K562 (cell line): ENCODE measurements at regions not wholly inside any gene's neighbourhood (a gene's known extent, or its start where the extent isn't known, plus 50 kb on each side); places are given as distances from the start of the nearest gene placed in this dataset.

Experiments
- ADNP ChIP-seq: fragments of 200-800 bp; sonication (Bioruptor generic); IDR thresholded peaks from 2 replicates; pipeline ENCODE4 v1.6.1; 2016; ENCODE audit warnings: missing genetic modification characterization, missing compliant biosample characterization
- CBX3 ChIP-seq, 2 experiments: IDR thresholded peaks; 1 replicate in 1 of 2; 2 replicates in 1 of 2; pipeline ENCODE4 v1.6.1; 2012; ENCODE audit warnings: inconsistent platforms in 2 of 2, low read length in 2 of 2, borderline replicate concordance in 1 of 2, control low read depth in 1 of 2
- CC2D1A ChIP-seq: fragments of 450-650 bp; IDR thresholded peaks from 2 replicates; pipeline ENCODE4 v1.6.1; 2017; ENCODE audit warnings: mild to moderate bottlenecking
- DMBX1 ChIP-seq: fragments of 250-450 bp; sonication (Bioruptor Pico); IDR thresholded peaks from 2 replicates; pipeline ENCODE4 v1.8.0; 2022; ENCODE audit warnings: inconsistent platforms, mild to moderate bottlenecking, moderate library complexity, borderline replicate concordance
- ETS1 ChIP-seq: conservative IDR thresholded peaks from 2 replicates; pipeline ENCODE4 v1.6.1; 2011; ENCODE audit warnings: low read depth, mild to moderate bottlenecking, low read length; ENCODE audit not compliant: control insufficient read depth
- HNRNPH1 ChIP-seq: fragments of 200-400 bp; formaldehyde crosslinking; optimal IDR thresholded peaks from 2 replicates; pipeline ENCODE3; 2017; ENCODE audit warnings: low read depth, mild to moderate bottlenecking, low read length, moderate library complexity
- JUN ChIP-seq, 2 experiments: sonication (generic) in 1 of 2; formaldehyde crosslinking in 1 of 2; IDR thresholded peaks; 2 replicates each; pipeline versions ENCODE4 v1.6.1 to v1.8.0; 2012 to 2022; ENCODE audit warnings: borderline replicate concordance in 2 of 2, mild to moderate bottlenecking in 2 of 2, improper control_type of control experiment in 1 of 2, low read depth in 1 of 2, low read length in 1 of 2, missing genetic modification reagents in 1 of 2
- PCBP1 ChIP-seq: fragments of 200-400 bp; formaldehyde crosslinking; IDR thresholded peaks from 2 replicates; pipeline ENCODE4 v1.6.1; 2018; ENCODE audit warnings: mild to moderate bottlenecking, low read depth, low read length; ENCODE audit not compliant: poor library complexity, severe bottlenecking
- RB1 ChIP-seq: fragments of 450-650 bp; IDR thresholded peaks from 2 replicates; pipeline ENCODE4 v1.6.1; 2017; ENCODE audit warnings: low read depth, mild to moderate bottlenecking
- RBM34 ChIP-seq: fragments of 200-400 bp; formaldehyde crosslinking; IDR thresholded peaks from 2 replicates; pipeline ENCODE4 v1.6.1; 2018; ENCODE audit warnings: low read length, borderline replicate concordance; ENCODE audit not compliant: insufficient read depth
- SOX6 ChIP-seq: fragments of 450-650 bp; IDR thresholded peaks from 2 replicates; pipeline ENCODE4 v1.6.1; 2014; ENCODE audit warnings: mild to moderate bottlenecking
- TEAD4 ChIP-seq, 2 experiments: sonication (generic) in 1 of 2; formaldehyde crosslinking in 1 of 2; IDR thresholded peaks; 2 replicates each; pipeline versions ENCODE4 v1.6.1 to v1.8.0; 2012 to 2022; ENCODE audit warnings: borderline replicate concordance in 1 of 2, inconsistent platforms in 1 of 2, low read length in 1 of 2, mild to moderate bottlenecking in 1 of 2, missing genetic modification reagents in 1 of 2
- XRCC5 ChIP-seq: fragments of 200-400 bp; formaldehyde crosslinking; IDR thresholded peaks from 2 replicates; pipeline ENCODE4 v1.6.1; 2017; ENCODE audit warnings: low read depth, mild to moderate bottlenecking, low read length
- ZC3H11A ChIP-seq: IDR thresholded peaks from 2 replicates; pipeline ENCODE4 v1.6.1; 2012; ENCODE audit warnings: low read depth, low read length, improper control_type of control experiment
- TF ChIP-seq, protein P1 (sequence below): sonication (generic); formaldehyde crosslinking; IDR thresholded peaks from 2 replicates; pipeline ENCODE4 v1.8.0; 2022; ENCODE audit warnings: missing genetic modification reagents, mild to moderate bottlenecking, moderate library complexity, borderline replicate concordance
- TF ChIP-seq, protein P2 (sequence below), 2 experiments: fragments of 450-650 bp in 1 of 2; sonication (generic) in 1 of 2; formaldehyde crosslinking in 1 of 2; IDR thresholded peaks; 2 replicates each; pipeline versions ENCODE4 v1.7.1 to v1.9.0; 2016 to 2022; ENCODE audit warnings: inconsistent platforms in 1 of 2, mild to moderate bottlenecking in 1 of 2, missing genetic modification reagents in 1 of 2

DNA sequence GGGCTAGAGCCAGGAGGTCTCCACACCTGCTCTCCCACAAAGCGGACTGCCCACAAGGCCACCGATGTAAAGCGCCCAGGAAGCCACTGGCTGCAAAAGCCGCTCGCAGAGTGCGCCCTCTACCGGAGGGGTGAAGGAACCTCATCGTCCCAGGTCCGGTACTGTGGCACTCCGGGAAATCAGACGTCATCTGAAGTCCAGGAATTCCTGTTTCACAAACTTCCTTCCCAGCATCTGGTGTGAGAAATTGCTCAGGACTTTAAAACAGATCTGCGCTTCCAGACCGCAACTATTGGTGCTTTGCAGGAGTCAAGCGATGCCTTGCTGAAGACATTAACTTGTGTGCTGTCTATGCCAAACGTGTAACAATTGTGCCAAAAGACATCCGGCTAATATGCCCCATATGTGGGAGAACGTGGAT, 115.1 kb upstream of the ARID1B start (continued):
- 0 out of 2 replicates have a peak, but pooled peaks have one; percentile 7 for TF ChIP-seq JUN (IDR thresholded peaks at IDR 0.05; ENCODE audit: borderline replicate concordance, low read depth, low read length)
- TF ChIP-seq JUN (CRISPR knock-in tag; IDR thresholded peaks at IDR 0.05; ENCODE audit: borderline replicate concordance), result no peak
- TF ChIP-seq RB1, result peak; percentile 65; the same call in 1 of the 2 replicates
- TF ChIP-seq XRCC5, result peak; percentile 94
- TF ChIP-seq DMBX1 (CRISPR knock-in tag), result no peak
- no peak for TF ChIP-seq ADNP (tag)
- 0 out of 2 replicates have a peak, but pooled peaks have one; percentile 63 for TF ChIP-seq CC2D1A
- TF ChIP-seq HNRNPH1, result no peak
- TF ChIP-seq ZC3H11A, result no peak
- 0 out of 2 replicates have a peak, but pooled peaks have one; percentile 25 for TF ChIP-seq TEAD4 (IDR thresholded peaks at IDR 0.05; ENCODE audit: low read length)
- no peak for TF ChIP-seq TEAD4 (CRISPR knock-in tag; IDR thresholded peaks at IDR 0.05; ENCODE audit: borderline replicate concordance)
- TF ChIP-seq, protein P1, sequence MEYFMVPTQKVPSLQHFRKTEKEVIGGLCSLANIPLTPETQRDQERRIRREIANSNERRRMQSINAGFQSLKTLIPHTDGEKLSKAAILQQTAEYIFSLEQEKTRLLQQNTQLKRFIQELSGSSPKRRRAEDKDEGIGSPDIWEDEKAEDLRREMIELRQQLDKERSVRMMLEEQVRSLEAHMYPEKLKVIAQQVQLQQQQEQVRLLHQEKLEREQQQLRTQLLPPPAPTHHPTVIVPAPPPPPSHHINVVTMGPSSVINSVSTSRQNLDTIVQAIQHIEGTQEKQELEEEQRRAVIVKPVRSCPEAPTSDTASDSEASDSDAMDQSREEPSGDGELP (CRISPR knock-in tag), result peak; percentile 42; the same call in 1 of the 2 replicates
- no peak for TF ChIP-seq RBM34
- TF ChIP-seq, protein P2, sequence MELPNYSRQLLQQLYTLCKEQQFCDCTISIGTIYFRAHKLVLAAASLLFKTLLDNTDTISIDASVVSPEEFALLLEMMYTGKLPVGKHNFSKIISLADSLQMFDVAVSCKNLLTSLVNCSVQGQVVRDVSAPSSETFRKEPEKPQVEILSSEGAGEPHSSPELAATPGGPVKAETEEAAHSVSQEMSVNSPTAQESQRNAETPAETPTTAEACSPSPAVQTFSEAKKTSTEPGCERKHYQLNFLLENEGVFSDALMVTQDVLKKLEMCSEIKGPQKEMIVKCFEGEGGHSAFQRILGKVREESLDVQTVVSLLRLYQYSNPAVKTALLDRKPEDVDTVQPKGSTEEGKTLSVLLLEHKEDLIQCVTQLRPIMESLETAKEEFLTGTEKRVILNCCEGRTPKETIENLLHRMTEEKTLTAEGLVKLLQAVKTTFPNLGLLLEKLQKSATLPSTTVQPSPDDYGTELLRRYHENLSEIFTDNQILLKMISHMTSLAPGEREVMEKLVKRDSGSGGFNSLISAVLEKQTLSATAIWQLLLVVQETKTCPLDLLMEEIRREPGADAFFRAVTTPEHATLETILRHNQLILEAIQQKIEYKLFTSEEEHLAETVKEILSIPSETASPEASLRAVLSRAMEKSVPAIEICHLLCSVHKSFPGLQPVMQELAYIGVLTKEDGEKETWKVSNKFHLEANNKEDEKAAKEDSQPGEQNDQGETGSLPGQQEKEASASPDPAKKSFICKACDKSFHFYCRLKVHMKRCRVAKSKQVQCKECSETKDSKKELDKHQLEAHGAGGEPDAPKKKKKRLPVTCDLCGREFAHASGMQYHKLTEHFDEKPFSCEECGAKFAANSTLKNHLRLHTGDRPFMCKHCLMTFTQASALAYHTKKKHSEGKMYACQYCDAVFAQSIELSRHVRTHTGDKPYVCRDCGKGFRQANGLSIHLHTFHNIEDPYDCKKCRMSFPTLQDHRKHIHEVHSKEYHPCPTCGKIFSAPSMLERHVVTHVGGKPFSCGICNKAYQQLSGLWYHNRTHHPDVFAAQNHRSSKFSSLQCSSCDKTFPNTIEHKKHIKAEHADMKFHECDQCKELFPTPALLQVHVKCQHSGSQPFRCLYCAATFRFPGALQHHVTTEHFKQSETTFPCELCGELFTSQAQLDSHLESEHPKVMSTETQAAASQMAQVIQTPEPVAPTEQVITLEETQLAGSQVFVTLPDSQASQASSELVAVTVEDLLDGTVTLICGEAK (IDR thresholded peaks at IDR 0.05), result no peak
- TF ChIP-seq, protein P2 (CRISPR knock-in tag; IDR thresholded peaks at IDR 0.05), result no peak
- peak; percentile 9; the same call in 1 of the 2 replicates for TF ChIP-seq SOX6
- TF ChIP-seq PCBP1, result no peak
- TF ChIP-seq ETS1, result no peak
- TF ChIP-seq CBX3 (IDR thresholded peaks at IDR 0.05; ENCODE audit: borderline replicate concordance in 1 of 2, low read length in 2 of 2), result peak in 1 of 2 experiments; percentile 75; a peak in 1 of 3 replicates
